Activated naive CD8-positive, alpha-beta T cell treated with anti-CD3 and anti-CD28 coated beads, Interleukin-2, amount 10 ng/mL, durations not matched to agents 7 days and 5 days (primary cell): ENCODE measurements at regions not wholly inside any gene's neighbourhood (a gene's known extent, or its start where the extent isn't known, plus 50 kb on each side); places are given as distances from the start of the nearest gene placed in this dataset.
"Not testable (repeated sequence)": the region's sequence is repeated elsewhere in the genome, so short reads cannot be mapped to it uniquely, and the experiment has no call there.

Experiments used
- ATAC-seq: fragments of 150-1000 bp; cut with Tn5 transposase; one replicate; pipeline ENCODE4 v1.10.0; 2021; ENCODE audit warnings: low read depth, moderate library complexity
- POLR2A ChIA-PET: fragments of 350-600 bp; sonication (Branson Sonifier 250); formaldehyde crosslinking; loops from one replicate; lab custom pipeline; 2021; ENCODE audit warnings: antibody characterized with exemption; lab: Charles Lee
- DNase-seq: peaks from one replicate; pipeline ENCODE4 v3.0.0; 2021
- H3K27ac Mint-ChIP-seq: one replicate; pipeline ENCODE4 v1.8.0; 2022; ENCODE audit warnings: mild to moderate bottlenecking, mixed read lengths
- H3K27me3 Mint-ChIP-seq: one replicate; pipeline ENCODE4 v1.8.0; 2022; ENCODE audit warnings: mild to moderate bottlenecking, moderate library complexity, mixed read lengths
- H3K36me3 Mint-ChIP-seq: one replicate; pipeline ENCODE4 v1.8.0; 2021; ENCODE audit warnings: mild to moderate bottlenecking, mixed read lengths
- H3K4me1 Mint-ChIP-seq: one replicate; pipeline ENCODE4 v1.8.0; 2021; ENCODE audit warnings: mixed read lengths
- H3K4me3 Mint-ChIP-seq: one replicate; pipeline ENCODE4 v1.8.0; 2022; ENCODE audit warnings: mild to moderate bottlenecking, moderate library complexity, mixed read lengths
- H3K9me3 Mint-ChIP-seq: one replicate; pipeline ENCODE4 v1.8.0; 2021; ENCODE audit warnings: mixed read lengths

GRCh38 chr12:114491916-114492315 lies 86.0 kb upstream of the TBX5 start:
- POLR2A ChIA-PET = no interaction called here
- Mint-ChIP-seq H3K4me1 (no peaks in the 10 kb centered on the region), H3K9me3 (no peaks in the 10 kb centered on the region), H3K27me3 (peaks cover 2% of the 10 kb centered on the region), H3K27ac (no peak overlapping the region), H3K4me3 (no peak overlapping the region), H3K36me3 (no peaks in the 10 kb centered on the region)
- DNase-seq (no peak), ATAC-seq (no peak)

- H3K9me3 Mint-ChIP-seq, H3K36me3 Mint-ChIP-seq, H3K27ac Mint-ChIP-seq, POLR2A ChIA-PET, H3K4me3 Mint-ChIP-seq, DNase-seq, ATAC-seq, H3K4me1 Mint-ChIP-seq: not testable (repeated sequence)
- peaks cover 19% of the 10 kb centered on the region for H3K27me3 Mint-ChIP-seq
These were observed 79.0 kb upstream of the TBX5 start for GRCh38 chr12:114484822-114485459.

- Mint-ChIP-seq H3K27me3 (peaks cover 28% of the 10 kb centered on the region), H3K4me3 (no peak overlapping the region), H3K36me3 (no peaks in the 10 kb centered on the region), H3K27ac (no peak overlapping the region), H3K9me3 (no peaks in the 10 kb centered on the region), H3K4me1 (peaks cover 3% of the 10 kb centered on the region)
- POLR2A ChIA-PET = no interaction called here
- ATAC-seq (no peak), DNase-seq (no peak)
These were observed 78.1 kb upstream of the TBX5 start for GRCh38 chr12:114483996-114484395.

- Mint-ChIP-seq H3K36me3 (no peaks in the 10 kb centered on the region), H3K27me3 (peaks cover 45% of the 10 kb centered on the region), H3K4me3 (no peak overlapping the region), H3K4me1 (peaks cover 3% of the 10 kb centered on the region), H3K9me3 (no peaks in the 10 kb centered on the region), H3K27ac (no peak overlapping the region)
- no peak for DNase-seq
- POLR2A ChIA-PET = no interaction called here
- ATAC-seq = no peak
These were observed 75.2 kb upstream of the TBX5 start for GRCh38 chr12:114481200-114481535.

GRCh38 chr12:114480337-114481199 lies 74.6 kb upstream of the TBX5 start:
- no peaks in the 10 kb centered on the region for H3K9me3 Mint-ChIP-seq
- no peak overlapping the region for H3K4me3 Mint-ChIP-seq
- peaks cover 3% of the 10 kb centered on the region for H3K4me1 Mint-ChIP-seq
- H3K27me3 Mint-ChIP-seq = peaks cover 47% of the 10 kb centered on the region
- DNase-seq = no peak
- POLR2A ChIA-PET = no interaction called here
- H3K36me3 Mint-ChIP-seq = no peaks in the 10 kb centered on the region
- no peak overlapping the region for H3K27ac Mint-ChIP-seq
- ATAC-seq = no peak

- Mint-ChIP-seq H3K9me3 (no peaks in the 10 kb centered on the region), H3K27me3 (peaks cover 47% of the 10 kb centered on the region), H3K36me3 (no peaks in the 10 kb centered on the region), H3K4me1 (peaks cover 3% of the 10 kb centered on the region), H3K27ac (no peak overlapping the region), H3K4me3 (peak overlapping the region; percentile 47)
- POLR2A ChIA-PET = no interaction called here
- no peak for ATAC-seq
- DNase-seq = no peak
These were observed 73.9 kb upstream of the TBX5 start for GRCh38 chr12:114479831-114480230.

- Mint-ChIP-seq H3K36me3 (no peaks in the 10 kb centered on the region), H3K4me1 (peaks cover 3% of the 10 kb centered on the region), H3K9me3 (no peaks in the 10 kb centered on the region), H3K4me3 (no peak overlapping the region), H3K27ac (no peak overlapping the region), H3K27me3 (peaks cover 47% of the 10 kb centered on the region)
- DNase-seq = no peak
- no peak for ATAC-seq
- POLR2A ChIA-PET = no interaction called here
These were observed 72.9 kb upstream of the TBX5 start for GRCh38 chr12:114478865-114479264.

- Mint-ChIP-seq H3K4me3 (no peak overlapping the region), H3K27me3 (peaks cover 47% of the 10 kb centered on the region), H3K9me3 (no peaks in the 10 kb centered on the region), H3K27ac (no peak overlapping the region), H3K4me1 (peaks cover 3% of the 10 kb centered on the region), H3K36me3 (no peaks in the 10 kb centered on the region)
- DNase-seq = no peak
- ATAC-seq = no peak
- POLR2A ChIA-PET = no interaction called here
These were observed 72.0 kb upstream of the TBX5 start for GRCh38 chr12:114477989-114478395.

GRCh38 chr12:114476159-114476558 lies 70.2 kb upstream of the TBX5 start:
- H3K27ac Mint-ChIP-seq = no peak overlapping the region
- ATAC-seq = no peak

GRCh38 chr12:114473717-114474116 lies 67.8 kb upstream of the TBX5 start:
- no peak overlapping the region for H3K27ac Mint-ChIP-seq
- H3K27me3 Mint-ChIP-seq = peaks cover 16% of the 10 kb centered on the region
- ATAC-seq = no peak
- no peaks in the 10 kb centered on the region for H3K36me3 Mint-ChIP-seq
- POLR2A ChIA-PET = no interaction called here
- no peaks in the 10 kb centered on the region for H3K4me1 Mint-ChIP-seq
- no peak overlapping the region for H3K4me3 Mint-ChIP-seq
- DNase-seq = no peak
- H3K9me3 Mint-ChIP-seq = no peaks in the 10 kb centered on the region

More at GRCh38 chr12:114476159-114476558, 70.2 kb upstream of the TBX5 start:
- POLR2A ChIA-PET = no interaction called here
- Mint-ChIP-seq H3K27me3 (peaks cover 40% of the 10 kb centered on the region), H3K4me3 (no peak overlapping the region), H3K36me3 (no peaks in the 10 kb centered on the region), H3K4me1 (peaks cover 3% of the 10 kb centered on the region), H3K9me3 (no peaks in the 10 kb centered on the region)
- DNase-seq = no peak

GRCh38 chr12:114473018-114473417 lies 67.1 kb upstream of the TBX5 start:
- Mint-ChIP-seq H3K36me3 (no peaks in the 10 kb centered on the region), H3K4me1 (no peaks in the 10 kb centered on the region), H3K4me3 (no peak overlapping the region), H3K9me3 (no peaks in the 10 kb centered on the region), H3K27ac (no peak overlapping the region), H3K27me3 (peaks cover 11% of the 10 kb centered on the region)
- POLR2A ChIA-PET = no interaction called here
- no peak for ATAC-seq
- DNase-seq = no peak

GRCh38 chr12:114457620-114458019 lies 51.7 kb upstream of the TBX5 start:
- H3K27ac Mint-ChIP-seq = no peak overlapping the region
- no peaks in the 10 kb centered on the region for H3K4me1 Mint-ChIP-seq
- POLR2A ChIA-PET = no interaction called here
- H3K9me3 Mint-ChIP-seq = no peaks in the 10 kb centered on the region
- H3K36me3 Mint-ChIP-seq = no peaks in the 10 kb centered on the region
- ATAC-seq (no peak), DNase-seq (no peak)
- H3K4me3 Mint-ChIP-seq = no peak overlapping the region
- peaks cover 5% of the 10 kb centered on the region for H3K27me3 Mint-ChIP-seq
